GM12892 (cell line): ENCODE measurements at regions not wholly inside any gene's neighbourhood (a gene's known extent, or its start where the extent isn't known, plus 50 kb on each side); places are given as distances from the start of the nearest gene placed in this dataset.

Experiments
- POLR2A ChIP-seq: IDR thresholded peaks from 2 replicates; pipeline ENCODE4 v1.6.1; 2011; ENCODE audit warnings: low read depth, low read length, control low read depth
- POLR2AphosphoS5 ChIP-seq: IDR thresholded peaks from 2 replicates; pipeline ENCODE4 v1.6.1; 2011; ENCODE audit warnings: low read depth, low read length, control low read depth

GRCh38 chr6:134590449-134590848 lies 272.5 kb upstream of the SGK1 start:
- TF ChIP-seq POLR2AphosphoS5 (no peak), POLR2A (no peak)
